SH-SY5Y (cell line): ENCODE measurements at regions not wholly inside any gene's neighbourhood (a gene's known extent, or its start where the extent isn't known, plus 50 kb on each side); places are given as distances from the start of the nearest gene placed in this dataset.

Experiments used
- GATA2 ChIP-seq: IDR thresholded peaks from 2 replicates; pipeline ENCODE4 v1.6.1; 2011; ENCODE audit warnings: mild to moderate bottlenecking, low read depth, low read length
- GATA3 ChIP-seq: IDR thresholded peaks from 2 replicates; pipeline ENCODE4 v1.6.1; 2011; ENCODE audit warnings: low read depth, mild to moderate bottlenecking, low read length, moderate library complexity

- TF ChIP-seq GATA2 (no peak), GATA3 (no peak)
Observed at GRCh38 chr4:96295143-96295741, 455.3 kb downstream of the PDHA2 start.
